SU-DHL-6 (cell line): ENCODE measurements at regions not wholly inside any gene's neighbourhood (a gene's known extent, or its start where the extent isn't known, plus 50 kb on each side); places are given as distances from the start of the nearest gene placed in this dataset.

Experiments used
- H2AFZ ChIP-seq: fragments of 200-600 bp; sonication (generic); 2 replicates; pipeline ENCODE4 v1.6.1; 2014; ENCODE audit warnings: low read depth, mild to moderate bottlenecking, moderate library complexity, mixed read lengths, antibody characterized with exemption, low read length; ENCODE audit not compliant: severe bottlenecking
- H3F3A ChIP-seq: fragments of 200-600 bp; shearing (Covaris generic); 2 replicates; pipeline ENCODE4 v1.6.0; 2016; ENCODE audit warnings: antibody characterized with exemption, mild to moderate bottlenecking; ENCODE audit not compliant: insufficient read depth
- H3K27ac ChIP-seq: fragments of 200-600 bp; sonication (generic); 2 replicates; pipeline ENCODE4 v1.5.1; 2016; ENCODE audit warnings: low read depth, mild to moderate bottlenecking, low read length, moderate library complexity, mixed read lengths
- H3K27me3 ChIP-seq: fragments of 200-600 bp; sonication (generic), shearing (Covaris generic); 2 replicates; pipeline ENCODE4 v1.6.0; 2014; ENCODE audit warnings: mild to moderate bottlenecking, low read length
- H3K36me3 ChIP-seq: fragments of 200-600 bp; sonication (generic); 2 replicates; pipeline ENCODE4 v1.6.1; 2014; ENCODE audit warnings: mild to moderate bottlenecking, low read length, mixed read lengths
- H3K4me2 ChIP-seq: fragments of 300-600, 200-600 bp; shearing (Covaris generic), sonication (generic); 2 replicates; pipeline ENCODE4 v1.6.0; 2014; ENCODE audit warnings: low read length, low read depth, mild to moderate bottlenecking; ENCODE audit not compliant: poor library complexity, severe bottlenecking
- H3K4me3 ChIP-seq: fragments of 200-600 bp; sonication (generic); 2 replicates; pipeline ENCODE4 v1.5.1; 2014; ENCODE audit warnings: antibody characterized with exemption, low read length, mild to moderate bottlenecking, mixed read lengths; ENCODE audit not compliant: insufficient read depth, poor library complexity, severe bottlenecking
- H3K79me2 ChIP-seq: fragments of 200-600 bp; sonication (generic); 2 replicates; pipeline ENCODE4 v1.6.1; 2014; ENCODE audit warnings: mild to moderate bottlenecking, low read length, moderate library complexity; ENCODE audit not compliant: insufficient read depth
- H3K9ac ChIP-seq: fragments of 200-600 bp; sonication (generic); 2 replicates; pipeline ENCODE4 v1.7.0; 2014; ENCODE audit warnings: mild to moderate bottlenecking, low read length
- H3K9me2 ChIP-seq: fragments of 200-600 bp; sonication (generic); replicated peaks from 2 replicates; pipeline ENCODE4 v1.6.1; 2014; ENCODE audit warnings: low read length; ENCODE audit not compliant: insufficient read depth
- H3K9me3 ChIP-seq: fragments of 200-600 bp; sonication (generic); 2 replicates; pipeline ENCODE4 v1.6.1; 2014; ENCODE audit warnings: low read length, mixed read lengths; ENCODE audit not compliant: insufficient read depth
- H4K20me1 ChIP-seq: fragments of 200-600 bp; sonication (generic); 2 replicates; pipeline ENCODE4 v1.6.1; 2014; ENCODE audit warnings: low read depth, mild to moderate bottlenecking, antibody characterized with exemption, low read length, moderate library complexity, mixed read lengths
- EZH2phosphoT487 ChIP-seq: fragments of 200-600 bp; sonication (generic), shearing (Covaris generic); conservative IDR thresholded peaks from 2 replicates; pipeline ENCODE4 v1.6.1; 2018; ENCODE audit warnings: mild to moderate bottlenecking, antibody characterized with exemption, low read length, moderate library complexity, mixed read lengths
- TF ChIP-seq, protein P1 (sequence below): fragments of 200-600 bp; sonication (generic); IDR thresholded peaks from one replicate; pipeline ENCODE4 v1.5.1; 2017; ENCODE audit warnings: antibody characterized with exemption, mild to moderate bottlenecking, low read length, moderate library complexity; ENCODE audit not compliant: insufficient read depth, poor library complexity, severe bottlenecking

GRCh38 chr16:51562891-51563290 is 411.8 kb upstream of the SALL1 start:
- Histone ChIP-seq H3K9me2 (no peaks in the 10 kb centered on the region), H3F3A (no peaks in the 10 kb centered on the region), H3K9ac (no peak overlapping the region), H3K4me3 (no peak overlapping the region), H3K36me3 (no peaks in the 10 kb centered on the region), H4K20me1 (no peaks in the 10 kb centered on the region), H3K4me2 (no peak overlapping the region), H3K27ac (no peak overlapping the region), H3K27me3 (no peaks in the 10 kb centered on the region), H3K9me3 (no peaks in the 10 kb centered on the region), H2AFZ (no peak overlapping the region), H3K79me2 (no peaks in the 10 kb centered on the region)
- TF ChIP-seq, protein P1, sequence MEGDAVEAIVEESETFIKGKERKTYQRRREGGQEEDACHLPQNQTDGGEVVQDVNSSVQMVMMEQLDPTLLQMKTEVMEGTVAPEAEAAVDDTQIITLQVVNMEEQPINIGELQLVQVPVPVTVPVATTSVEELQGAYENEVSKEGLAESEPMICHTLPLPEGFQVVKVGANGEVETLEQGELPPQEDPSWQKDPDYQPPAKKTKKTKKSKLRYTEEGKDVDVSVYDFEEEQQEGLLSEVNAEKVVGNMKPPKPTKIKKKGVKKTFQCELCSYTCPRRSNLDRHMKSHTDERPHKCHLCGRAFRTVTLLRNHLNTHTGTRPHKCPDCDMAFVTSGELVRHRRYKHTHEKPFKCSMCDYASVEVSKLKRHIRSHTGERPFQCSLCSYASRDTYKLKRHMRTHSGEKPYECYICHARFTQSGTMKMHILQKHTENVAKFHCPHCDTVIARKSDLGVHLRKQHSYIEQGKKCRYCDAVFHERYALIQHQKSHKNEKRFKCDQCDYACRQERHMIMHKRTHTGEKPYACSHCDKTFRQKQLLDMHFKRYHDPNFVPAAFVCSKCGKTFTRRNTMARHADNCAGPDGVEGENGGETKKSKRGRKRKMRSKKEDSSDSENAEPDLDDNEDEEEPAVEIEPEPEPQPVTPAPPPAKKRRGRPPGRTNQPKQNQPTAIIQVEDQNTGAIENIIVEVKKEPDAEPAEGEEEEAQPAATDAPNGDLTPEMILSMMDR = no peak
- TF ChIP-seq EZH2phosphoT487 = no peak

DNA sequence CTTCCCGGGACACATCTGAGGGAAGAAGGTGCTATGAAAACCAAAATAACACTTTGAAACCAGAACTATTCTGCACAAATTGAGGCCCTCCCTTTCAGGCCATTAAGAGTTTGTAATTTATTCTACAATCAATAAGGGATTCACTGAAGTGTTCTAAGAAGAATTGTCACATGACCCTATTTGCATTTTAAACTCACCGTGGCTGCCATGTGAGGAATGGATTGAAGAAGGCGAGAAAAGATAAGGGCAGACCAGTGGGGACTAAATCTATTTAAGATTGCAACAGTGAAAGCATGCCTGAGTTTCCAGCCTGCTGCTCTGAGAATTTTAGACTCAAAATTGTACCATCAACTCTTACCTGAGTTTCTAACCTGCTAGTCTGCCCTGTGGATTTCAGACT is 408.8 kb upstream of the SALL1 start:
- Histone ChIP-seq H3K27ac (no peak overlapping the region), H4K20me1 (no peaks in the 10 kb centered on the region), H3K36me3 (no peaks in the 10 kb centered on the region), H3K9me3 (no peaks in the 10 kb centered on the region), H3K9ac (no peak overlapping the region), H3K79me2 (no peaks in the 10 kb centered on the region), H3F3A (no peaks in the 10 kb centered on the region), H3K4me3 (no peak overlapping the region), H3K27me3 (no peaks in the 10 kb centered on the region), H3K4me2 (no peak overlapping the region), H3K9me2 (no peaks in the 10 kb centered on the region), H2AFZ (no peak overlapping the region)
- TF ChIP-seq, protein P1 = no peak
- TF ChIP-seq EZH2phosphoT487 = no peak

DNA sequence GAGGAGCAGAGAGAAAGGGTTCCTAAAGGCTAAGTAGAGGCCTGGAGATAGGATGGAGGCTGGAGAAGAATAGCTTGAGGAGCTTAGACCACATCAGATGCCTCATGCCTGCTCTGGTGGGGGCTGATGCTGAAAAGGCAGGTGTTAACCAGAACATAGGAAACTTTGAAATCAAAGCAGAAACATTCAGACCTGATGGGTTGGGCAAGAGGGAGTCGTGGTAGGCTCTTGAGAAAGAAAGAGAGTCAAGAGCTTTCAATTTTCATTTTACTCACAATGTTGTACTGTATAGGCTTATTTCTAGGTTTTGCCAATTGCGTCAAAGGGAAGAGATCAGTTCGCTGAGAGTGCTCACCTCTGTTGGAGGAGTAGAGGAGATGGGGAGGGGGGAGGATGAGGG is 406.6 kb upstream of the SALL1 start:
- Histone ChIP-seq H3K36me3 (no peaks in the 10 kb centered on the region), H4K20me1 (no peaks in the 10 kb centered on the region)

More for the DNA sequence above, 406.6 kb upstream of the SALL1 start:
- no peak overlapping the region for H3K27ac ChIP-seq
- TF ChIP-seq, protein P1 = no peak
- no peak for TF ChIP-seq EZH2phosphoT487
- H2AFZ ChIP-seq = no peak overlapping the region
- no peak overlapping the region for H3K4me2 ChIP-seq
- H3K9me2 ChIP-seq = no peaks in the 10 kb centered on the region
- no peaks in the 10 kb centered on the region for H3K9me3 ChIP-seq
- no peaks in the 10 kb centered on the region for H3K27me3 ChIP-seq
- H3K9ac ChIP-seq = no peak overlapping the region
- H3F3A ChIP-seq = no peaks in the 10 kb centered on the region
- no peak overlapping the region for H3K4me3 ChIP-seq
- no peaks in the 10 kb centered on the region for H3K79me2 ChIP-seq
